Lower lobe of right lung (tissue), 2 donors: ENCODE measurements at regions not wholly inside any gene's neighbourhood (a gene's known extent, or its start where the extent isn't known, plus 50 kb on each side); places are given as distances from the start of the nearest gene placed in this dataset.

Source experiments
- ATAC-seq, 2 donors: fragments of 200-7000 bp; cut with Tn5 transposase; one replicate each; pipeline ENCODE4 v1.9.1; 2020 to 2022; ENCODE audit warnings: mild to moderate bottlenecking in 2 of 2, moderate library complexity in 2 of 2
- DNase-seq: peaks from one replicate; pipeline ENCODE4 v3.0.0-alpha.2; 2020
- H3K27ac ChIP-seq: fragments of 200-600 bp; one replicate; pipeline ENCODE4 v1.8.0; 2022
- H3K27me3 ChIP-seq: fragments of 200-600 bp; one replicate; pipeline ENCODE4 v1.8.0; 2022; ENCODE audit warnings: low read depth
- H3K36me3 ChIP-seq: fragments of 200-600 bp; one replicate; pipeline ENCODE4 v1.8.0; 2022; ENCODE audit warnings: mild to moderate bottlenecking
- H3K4me1 ChIP-seq: fragments of 200-600 bp; one replicate; pipeline ENCODE4 v1.8.0; 2022
- H3K4me3 ChIP-seq: fragments of 200-600 bp; one replicate; pipeline ENCODE4 v1.8.0; 2022; ENCODE audit warnings: mild to moderate bottlenecking
- H3K9me3 ChIP-seq: fragments of 200-600 bp; one replicate; pipeline ENCODE4 v1.8.0; 2022
- intact Hi-C: fragments of 100-400 bp; cut with DNase I; formaldehyde crosslinking; loops from one replicate; pipeline ENCODE4 v1.11.0; 2022
- TF ChIP-seq, protein P1 (sequence below): fragments of 200-600 bp; IDR thresholded peaks from one replicate; pipeline ENCODE4 v1.8.0; 2022; ENCODE audit warnings: antibody characterized with exemption, mild to moderate bottlenecking
- donor health status: DM: no; HTN: yes; CAD: no; lungs with severe emphysema.

GRCh38 chr5:118459490-118459889, 528.9 kb downstream of the DTWD2 start:
- Histone ChIP-seq H3K9me3 (no peaks in the 10 kb centered on the region), H3K27me3 (no peaks in the 10 kb centered on the region), H3K4me1 (no peaks in the 10 kb centered on the region), H3K27ac (no peak overlapping the region), H3K4me3 (no peak overlapping the region), H3K36me3 (no peaks in the 10 kb centered on the region)
- ATAC-seq (no peak), DNase-seq (no peak)
- intact Hi-C loops: no loop called here
- TF ChIP-seq, protein P1, sequence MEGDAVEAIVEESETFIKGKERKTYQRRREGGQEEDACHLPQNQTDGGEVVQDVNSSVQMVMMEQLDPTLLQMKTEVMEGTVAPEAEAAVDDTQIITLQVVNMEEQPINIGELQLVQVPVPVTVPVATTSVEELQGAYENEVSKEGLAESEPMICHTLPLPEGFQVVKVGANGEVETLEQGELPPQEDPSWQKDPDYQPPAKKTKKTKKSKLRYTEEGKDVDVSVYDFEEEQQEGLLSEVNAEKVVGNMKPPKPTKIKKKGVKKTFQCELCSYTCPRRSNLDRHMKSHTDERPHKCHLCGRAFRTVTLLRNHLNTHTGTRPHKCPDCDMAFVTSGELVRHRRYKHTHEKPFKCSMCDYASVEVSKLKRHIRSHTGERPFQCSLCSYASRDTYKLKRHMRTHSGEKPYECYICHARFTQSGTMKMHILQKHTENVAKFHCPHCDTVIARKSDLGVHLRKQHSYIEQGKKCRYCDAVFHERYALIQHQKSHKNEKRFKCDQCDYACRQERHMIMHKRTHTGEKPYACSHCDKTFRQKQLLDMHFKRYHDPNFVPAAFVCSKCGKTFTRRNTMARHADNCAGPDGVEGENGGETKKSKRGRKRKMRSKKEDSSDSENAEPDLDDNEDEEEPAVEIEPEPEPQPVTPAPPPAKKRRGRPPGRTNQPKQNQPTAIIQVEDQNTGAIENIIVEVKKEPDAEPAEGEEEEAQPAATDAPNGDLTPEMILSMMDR: no peak

GRCh38 chr5:118456085-118456484, 532.3 kb downstream of the DTWD2 start:
- intact Hi-C loops: no loop called here
- H3K27ac ChIP-seq: no peak overlapping the region
- H3K4me1 ChIP-seq: no peaks in the 10 kb centered on the region
- TF ChIP-seq, protein P1: no peak
- H3K4me3 ChIP-seq: no peak overlapping the region
- DNase-seq: no peak
- ATAC-seq: no peak
- H3K27me3 ChIP-seq: no peaks in the 10 kb centered on the region
- no peaks in the 10 kb centered on the region for H3K36me3 ChIP-seq
- H3K9me3 ChIP-seq: no peaks in the 10 kb centered on the region

DNA sequence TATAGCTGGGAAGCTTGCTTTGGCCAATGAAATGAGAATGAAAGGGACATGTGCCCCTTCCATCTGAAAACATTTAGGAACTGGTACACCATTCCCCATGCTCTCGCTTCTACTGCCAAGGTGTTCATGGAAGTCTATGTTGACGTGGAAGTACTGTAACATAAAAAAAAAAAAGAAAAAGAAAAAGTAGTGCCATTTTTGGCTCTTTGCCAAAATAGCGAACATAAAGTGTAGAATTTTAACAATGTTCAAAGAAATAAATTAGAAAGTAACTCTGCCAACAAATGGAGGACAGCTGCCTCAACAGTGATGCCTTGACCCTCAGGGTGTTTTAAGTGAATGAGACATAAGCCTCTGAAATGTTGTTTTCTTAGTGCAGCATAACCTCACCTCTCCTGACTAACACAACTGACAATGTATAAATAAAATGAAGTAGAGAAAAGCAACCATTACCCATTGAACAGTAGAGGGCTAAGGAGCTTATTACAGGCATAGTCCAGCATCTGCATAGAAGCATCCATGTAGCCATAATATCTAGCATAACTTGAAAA, 536.6 kb downstream of the DTWD2 start:
- H3K27ac ChIP-seq: no peak overlapping the region
- intact Hi-C loops: no loop called here
- H3K4me3 ChIP-seq: no peak overlapping the region

DNA sequence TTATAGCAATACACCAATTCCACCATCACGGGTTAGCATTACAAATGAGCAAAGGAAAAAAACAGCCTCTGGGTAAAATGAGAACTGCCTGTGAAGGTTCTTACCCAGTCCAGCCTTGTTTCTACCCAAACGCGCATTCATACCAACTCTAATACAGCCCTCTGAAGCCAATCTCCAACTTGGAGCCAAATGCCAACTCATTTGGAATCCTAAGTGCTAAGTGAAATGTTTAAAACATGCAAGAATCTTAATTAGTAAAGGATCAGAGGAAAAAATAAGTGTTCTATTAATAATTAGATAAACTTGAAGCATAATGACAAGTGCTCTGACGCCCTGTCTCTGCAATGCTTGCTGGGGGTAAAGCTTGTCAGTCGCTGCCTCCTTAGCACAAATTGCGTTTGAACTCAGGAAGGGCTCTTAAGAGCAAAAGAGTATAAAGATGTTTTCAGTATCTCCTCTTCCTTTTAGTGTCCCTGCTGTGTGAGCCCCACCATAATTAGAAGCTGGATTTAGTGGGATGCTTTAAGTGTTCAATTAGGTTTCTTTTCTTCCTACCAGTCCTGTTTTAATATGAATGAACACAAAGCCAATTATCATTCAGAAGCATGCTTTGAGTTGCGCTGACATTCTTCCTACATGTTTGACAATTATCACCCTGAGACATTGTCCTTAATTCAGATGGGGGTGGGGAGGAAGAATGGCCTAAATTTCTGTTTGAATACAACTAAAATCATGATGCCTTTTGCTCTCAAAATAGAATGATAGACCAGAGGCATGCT, 537.6 kb downstream of the DTWD2 start:
- Histone ChIP-seq H3K27ac (no peak overlapping the region), H3K9me3 (no peaks in the 10 kb centered on the region), H3K36me3 (no peaks in the 10 kb centered on the region), H3K4me1 (no peaks in the 10 kb centered on the region), H3K27me3 (no peaks in the 10 kb centered on the region), H3K4me3 (no peak overlapping the region)
- ATAC-seq (no peak), DNase-seq (no peak)
- TF ChIP-seq, protein P1: no peak
- intact Hi-C loops: no loop called here

More for the DNA sequence above, 536.6 kb downstream of the DTWD2 start:
- Histone ChIP-seq H3K36me3 (no peaks in the 10 kb centered on the region), H3K4me1 (no peaks in the 10 kb centered on the region), H3K27me3 (no peaks in the 10 kb centered on the region), H3K9me3 (no peaks in the 10 kb centered on the region)
- TF ChIP-seq, protein P1: no peak
- ATAC-seq (no peak), DNase-seq (no peak)

DNA sequence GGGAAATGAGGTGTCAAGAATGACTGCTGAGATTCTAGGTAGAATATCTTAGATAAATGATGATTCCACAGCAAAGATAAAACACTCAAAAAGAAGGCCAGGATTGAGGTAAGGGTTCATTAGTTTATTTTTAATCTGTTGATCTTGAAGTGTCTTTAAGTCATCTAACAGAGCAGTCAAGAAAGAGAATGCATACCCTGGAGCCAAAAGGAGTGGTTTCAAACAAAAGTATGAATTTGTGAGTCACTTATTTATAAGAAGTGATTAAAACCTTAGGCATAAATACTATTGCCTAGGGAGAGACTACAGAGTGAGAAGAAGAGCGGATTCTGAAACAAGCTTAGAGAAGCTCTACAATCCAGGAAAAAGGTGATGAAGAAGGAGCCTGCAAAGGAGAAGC, 541.0 kb downstream of the DTWD2 start:
- Histone ChIP-seq H3K4me1 (no peaks in the 10 kb centered on the region), H3K27me3 (no peaks in the 10 kb centered on the region), H3K9me3 (no peaks in the 10 kb centered on the region), H3K36me3 (no peaks in the 10 kb centered on the region), H3K4me3 (no peak overlapping the region), H3K27ac (no peak overlapping the region)
- TF ChIP-seq, protein P1: no peak
- ATAC-seq: no peak
- no peak for DNase-seq
- intact Hi-C loops: no loop called here
